ENCODE measurements at regions not wholly inside any gene's neighbourhood (a gene's known extent, or its start where the extent isn't known, plus 50 kb on each side); places are given as distances from the start of the nearest gene placed in this dataset.

DNA sequence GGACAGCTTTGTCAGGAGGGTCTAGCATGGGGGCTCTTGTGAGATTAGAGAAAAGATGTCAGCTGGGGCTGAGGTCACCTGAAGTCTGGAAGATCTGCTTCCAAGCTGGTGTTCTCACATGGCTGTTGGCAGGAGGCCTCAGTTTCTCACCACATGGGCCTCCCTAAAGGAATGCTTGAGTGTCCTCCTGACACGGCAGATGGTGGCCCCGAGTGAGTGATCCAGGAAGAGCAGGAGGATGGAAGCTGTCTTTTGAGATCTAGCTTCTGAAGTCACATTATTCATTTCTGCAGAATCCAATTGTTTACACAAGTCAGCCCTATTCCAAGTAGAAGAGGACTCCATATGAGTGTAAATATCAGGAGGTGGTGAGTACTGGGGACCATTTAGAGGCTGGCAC lies 344.0 kb upstream of the PROK2 start:
- no peak for TF ChIP-seq CTCF (IDR thresholded peaks at IDR 0.05; ENCODE audit: insufficient read depth, low read depth, low read length)
- no peak for TF ChIP-seq EZH2 (IDR thresholded peaks at IDR 0.05; ENCODE audit: insufficient read depth, low read length)

All from astrocyte (in vitro differentiated cells and primary cell).